ENCODE measurements at regions not wholly inside any gene's neighbourhood (a gene's known extent, or its start where the extent isn't known, plus 50 kb on each side); places are given as distances from the start of the nearest gene placed in this dataset.

- TF ChIP-seq ZFX (IDR thresholded peaks at IDR 0.05; ENCODE audit: borderline replicate concordance) (no peak), CTCF (IDR thresholded peaks at IDR 0.05) (no peak)
- H3K27ac ChIP-seq: no peak overlapping the region
Observed at GRCh38 chr22:49094858-49095257, 732.8 kb downstream of the BRD1 start.

GRCh38 chr22:49094151-49094550, 733.5 kb downstream of the BRD1 start:
- no peak overlapping the region for H3K27ac ChIP-seq
- no peak for TF ChIP-seq CTCF (IDR thresholded peaks at IDR 0.05)
- no peak for TF ChIP-seq ZFX (IDR thresholded peaks at IDR 0.05; ENCODE audit: borderline replicate concordance)

GRCh38 chr22:49093192-49093880, 734.3 kb downstream of the BRD1 start:
- TF ChIP-seq CTCF (IDR thresholded peaks at IDR 0.05) (no peak), ZFX (IDR thresholded peaks at IDR 0.05; ENCODE audit: borderline replicate concordance) (no peak)
- H3K27ac ChIP-seq: no peak overlapping the region

- no peak overlapping the region for H3K27ac ChIP-seq
- TF ChIP-seq ZFX (IDR thresholded peaks at IDR 0.05; ENCODE audit: borderline replicate concordance) (no peak), CTCF (IDR thresholded peaks at IDR 0.05) (no peak)
Observed at GRCh38 chr22:49092716-49093115, 735.0 kb downstream of the BRD1 start.

GRCh38 chr22:49091917-49092545, 735.6 kb downstream of the BRD1 start:
- TF ChIP-seq CTCF (IDR thresholded peaks at IDR 0.05) (no peak), ZFX (IDR thresholded peaks at IDR 0.05; ENCODE audit: borderline replicate concordance) (no peak)
- no peak overlapping the region for H3K27ac ChIP-seq

GRCh38 chr22:49091451-49091850, 736.2 kb downstream of the BRD1 start:
- TF ChIP-seq CTCF (IDR thresholded peaks at IDR 0.05): no peak
- TF ChIP-seq ZFX (IDR thresholded peaks at IDR 0.05; ENCODE audit: borderline replicate concordance): no peak
- no peak overlapping the region for H3K27ac ChIP-seq

GRCh38 chr22:49090853-49091135, 736.9 kb downstream of the BRD1 start:
- H3K27ac ChIP-seq: no peak overlapping the region
- no peak for TF ChIP-seq ZFX (IDR thresholded peaks at IDR 0.05; ENCODE audit: borderline replicate concordance)
- no peak for TF ChIP-seq CTCF (IDR thresholded peaks at IDR 0.05)
